ENCODE measurements at regions not wholly inside any gene's neighbourhood (a gene's known extent, or its start where the extent isn't known, plus 50 kb on each side); places are given as distances from the start of the nearest gene placed in this dataset.

DNA sequence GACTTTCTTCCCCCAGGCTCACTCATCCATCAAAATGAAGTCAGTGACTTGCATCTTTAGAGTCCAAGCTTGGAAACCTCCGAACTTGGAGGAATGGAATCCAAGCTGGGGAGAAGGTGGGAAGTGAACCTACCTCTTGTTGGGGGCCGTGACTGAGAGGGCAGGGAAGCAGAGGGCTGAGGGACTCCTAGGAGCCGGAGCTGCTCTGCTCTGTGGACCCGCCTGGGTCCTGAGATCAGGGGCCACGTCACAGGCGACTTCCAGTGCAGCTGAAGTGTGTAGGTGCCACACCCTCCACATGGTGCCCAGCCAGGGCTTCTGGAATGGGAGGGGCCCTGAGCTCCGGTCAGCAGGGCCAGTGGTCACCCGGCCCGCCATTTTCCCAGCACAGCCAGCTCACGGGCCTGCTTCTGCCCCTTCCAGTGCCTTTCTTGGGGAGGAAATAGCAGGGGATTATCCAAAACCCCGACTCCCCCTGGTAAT, 63.4 kb upstream of the OTOS start:
- Mint-ChIP-seq H3K4me1 (ENCODE audit: low read depth in 2 of 2) (peaks cover 18 to 27% of the 10 kb centered on the region in 2 donors), H3K36me3 (peaks cover 6% of the 10 kb centered on the region), H3K9me3 (no peaks in the 10 kb centered on the region), H3K27me3 (peaks cover 18 to 19% of the 10 kb centered on the region in 2 donors), H3K27ac (no peak overlapping the region), H3K4me3 (no peak overlapping the region)
- ATAC-seq (no peak), DNase-seq (ENCODE audit: low spot score) (peak; percentile 45)

DNA sequence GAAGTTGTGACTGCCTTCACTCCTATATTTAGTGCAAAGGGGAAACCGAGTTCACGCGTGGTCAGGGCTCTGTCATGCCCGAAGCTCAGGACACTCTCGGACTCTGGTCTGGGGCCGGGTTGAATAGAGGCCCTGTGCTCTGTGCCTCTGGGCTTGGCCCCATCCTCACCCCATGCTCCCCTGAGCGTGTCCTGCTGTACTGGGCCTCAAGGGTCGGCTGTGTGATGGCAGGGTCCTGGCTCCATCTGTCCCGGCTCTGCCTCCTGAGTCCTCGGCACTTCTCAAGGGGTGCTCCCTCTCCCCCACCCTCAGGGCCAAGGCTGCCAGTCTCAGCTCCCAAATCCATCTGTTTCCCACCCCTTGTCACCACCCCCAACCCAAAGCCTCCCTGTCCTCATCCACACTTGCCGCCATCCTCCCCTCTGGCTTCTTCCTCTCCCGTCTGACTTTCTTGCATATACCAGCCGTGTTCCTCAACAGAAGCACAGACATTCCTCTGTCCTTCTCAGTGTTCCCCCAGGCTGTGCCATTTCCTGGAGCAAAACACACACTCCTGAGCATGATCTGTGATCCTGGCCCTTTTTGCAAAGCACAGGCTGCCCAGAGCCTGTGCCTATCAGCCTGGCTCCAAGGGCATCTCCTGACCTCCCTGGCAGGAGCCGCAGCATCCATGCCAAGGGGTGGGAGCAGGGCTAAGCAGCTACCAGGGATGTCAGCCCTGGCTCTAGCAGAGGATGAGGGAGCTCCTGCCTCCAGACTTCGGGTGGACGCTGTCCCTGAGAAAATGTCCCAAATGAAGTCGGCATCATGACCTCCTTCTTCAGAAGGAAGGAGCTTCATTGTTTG, 64.2 kb upstream of the OTOS start:
- Mint-ChIP-seq H3K4me3 (no peak overlapping the region), H3K4me1 (ENCODE audit: low read depth in 2 of 2) (peaks cover 18 to 25% of the 10 kb centered on the region in 2 donors), H3K27ac (peak overlapping the region in 1 of 2 donors; percentile 40), H3K9me3 (no peaks in the 10 kb centered on the region), H3K36me3 (peaks cover 6% of the 10 kb centered on the region), H3K27me3 (peaks cover 18 to 19% of the 10 kb centered on the region in 2 donors)
- DNase-seq (ENCODE audit: low spot score): no peak
- ATAC-seq: no peak

DNA sequence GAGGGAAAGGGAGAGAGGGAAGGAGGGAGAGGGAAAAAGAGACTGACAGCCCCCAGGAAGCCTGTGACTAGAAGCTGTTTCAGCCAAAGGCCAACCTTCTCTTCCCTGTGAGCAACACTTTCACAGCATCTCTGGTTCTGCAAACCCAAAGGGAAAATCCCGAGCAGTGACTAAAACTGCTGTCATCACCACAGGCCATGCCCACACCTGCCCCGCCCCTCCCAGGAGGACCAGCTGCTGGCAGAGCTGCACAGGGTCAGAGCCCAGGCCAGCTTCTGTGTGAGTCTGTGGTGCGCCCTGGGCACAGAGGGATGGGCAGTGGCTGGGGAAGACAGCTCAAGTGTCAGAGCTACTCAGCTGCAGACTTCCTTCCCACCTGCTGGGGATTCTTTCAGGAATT, 64.9 kb upstream of the OTOS start:
- ATAC-seq: peak; percentile 77 to 85
- DNase-seq (ENCODE audit: low spot score): no peak
- H3K4me1 Mint-ChIP-seq (ENCODE audit: low read depth in 2 of 2): peaks cover 14 to 19% of the 10 kb centered on the region in 2 donors
- H3K4me3 Mint-ChIP-seq: no peak overlapping the region
- peaks cover 6% of the 10 kb centered on the region for H3K36me3 Mint-ChIP-seq
- peaks cover 18 to 19% of the 10 kb centered on the region in 2 donors for H3K27me3 Mint-ChIP-seq
- H3K27ac Mint-ChIP-seq: peak overlapping the region in 1 of 2 donors; percentile 40
- no peaks in the 10 kb centered on the region for H3K9me3 Mint-ChIP-seq

DNA sequence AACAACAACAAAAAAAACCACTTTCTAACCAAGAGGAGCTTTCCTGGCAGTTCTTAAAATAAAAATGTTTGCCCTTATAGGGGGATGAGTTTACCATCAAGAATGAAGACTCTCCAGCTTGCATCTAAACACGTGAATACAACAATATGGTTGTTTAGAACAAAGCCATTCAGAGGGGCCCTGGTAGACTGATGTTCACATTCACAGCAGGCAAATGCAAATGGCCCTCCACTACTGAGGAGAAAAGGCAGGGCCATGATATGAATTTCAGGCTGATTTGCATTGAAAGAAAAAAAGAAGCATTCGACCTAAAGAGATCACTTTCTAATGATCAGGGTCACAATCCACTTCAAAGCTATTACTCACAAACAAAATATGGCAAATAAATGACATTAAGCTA, 65.3 kb upstream of the OTOS start:
- no peak overlapping the region for H3K4me3 Mint-ChIP-seq

DNA sequence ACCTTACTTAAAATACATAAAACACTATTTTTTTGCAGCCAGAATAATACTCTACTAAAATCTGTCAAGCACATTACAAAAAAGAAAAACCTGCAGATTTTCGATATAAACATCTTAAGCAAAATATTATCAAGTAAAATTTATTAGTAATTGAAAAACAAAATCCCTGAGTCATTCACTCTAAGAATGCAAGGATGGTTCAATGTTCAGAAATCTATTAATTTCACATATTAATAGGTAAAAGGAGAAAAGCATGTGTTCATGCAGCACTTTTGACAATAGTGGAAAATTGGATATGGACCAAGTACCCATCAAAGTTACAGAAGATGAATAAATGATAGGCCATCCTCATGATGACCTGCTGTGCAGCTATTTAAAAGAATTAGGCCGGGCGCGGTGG, 66.2 kb upstream of the OTOS start:
- DNase-seq (ENCODE audit: low spot score) (no peak), ATAC-seq (no peak)
- Mint-ChIP-seq H3K4me1 (ENCODE audit: low read depth in 2 of 2) (peaks cover 3 to 8% of the 10 kb centered on the region in 2 donors), H3K27me3 (peaks cover 8 to 13% of the 10 kb centered on the region in 2 donors), H3K4me3 (no peak overlapping the region), H3K36me3 (peaks cover 6% of the 10 kb centered on the region), H3K27ac (no peak overlapping the region), H3K9me3 (no peaks in the 10 kb centered on the region)

More for the DNA sequence above, 65.3 kb upstream of the OTOS start:
- peaks cover 6% of the 10 kb centered on the region for H3K36me3 Mint-ChIP-seq
- peaks cover 10 to 15% of the 10 kb centered on the region in 2 donors for H3K4me1 Mint-ChIP-seq (ENCODE audit: low read depth in 2 of 2)
- peaks cover 17 to 19% of the 10 kb centered on the region in 2 donors for H3K27me3 Mint-ChIP-seq
- no peaks in the 10 kb centered on the region for H3K9me3 Mint-ChIP-seq
- DNase-seq (ENCODE audit: low spot score) (no peak), ATAC-seq (no peak)
- H3K27ac Mint-ChIP-seq: no peak overlapping the region

DNA sequence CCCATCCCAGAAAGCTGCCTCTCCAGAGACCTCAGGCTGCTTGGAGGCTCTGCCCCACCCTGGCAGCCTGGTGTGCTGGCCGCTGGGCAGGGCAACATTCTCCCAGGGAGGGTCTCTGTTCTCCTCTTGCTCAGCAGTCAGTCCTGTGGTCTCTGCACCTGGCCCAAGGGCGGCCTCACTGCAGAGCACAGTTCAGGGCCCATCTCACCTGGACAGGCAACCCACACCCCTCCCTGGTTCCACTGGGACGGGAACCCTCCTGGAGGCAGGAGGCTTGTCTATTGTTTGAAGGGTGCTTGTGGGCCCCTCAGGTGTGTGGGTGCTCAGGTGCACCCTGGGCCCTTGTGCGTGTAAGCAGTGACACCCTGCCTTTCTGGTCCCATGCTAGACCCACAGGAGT, 67.2 kb upstream of the OTOS start:
- ATAC-seq (no peak), DNase-seq (ENCODE audit: low spot score) (no peak)
- H3K36me3 Mint-ChIP-seq: peaks cover 6% of the 10 kb centered on the region
- no peak overlapping the region for H3K27ac Mint-ChIP-seq
- no peak overlapping the region for H3K4me3 Mint-ChIP-seq
- H3K27me3 Mint-ChIP-seq: peaks cover 8 to 13% of the 10 kb centered on the region in 2 donors
- H3K4me1 Mint-ChIP-seq (ENCODE audit: low read depth in 2 of 2): peaks cover 3 to 8% of the 10 kb centered on the region in 2 donors
- no peaks in the 10 kb centered on the region for H3K9me3 Mint-ChIP-seq

DNA sequence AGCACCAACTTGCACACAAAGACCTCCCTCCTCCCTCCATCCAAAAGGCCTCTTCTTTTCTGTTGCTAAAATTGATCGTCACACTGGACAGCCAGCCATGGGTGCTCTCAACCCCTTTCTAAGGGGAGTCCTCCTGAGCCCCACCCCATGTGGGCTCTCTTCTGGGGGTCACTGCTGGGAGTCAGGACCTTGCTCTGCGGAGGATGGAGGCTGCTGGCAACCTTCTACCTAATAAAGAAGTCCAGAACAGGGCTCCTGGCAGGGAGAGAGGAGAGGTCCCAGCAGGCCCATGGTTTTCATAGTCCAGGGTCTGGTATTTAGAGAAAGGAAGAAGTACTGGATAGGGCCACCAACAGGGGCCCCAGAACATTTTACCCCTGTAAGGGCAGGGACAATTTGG, 67.6 kb upstream of the OTOS start:
- H3K4me3 Mint-ChIP-seq: no peak overlapping the region
- DNase-seq (ENCODE audit: low spot score): no peak
- H3K36me3 Mint-ChIP-seq: peaks cover 6% of the 10 kb centered on the region
- ATAC-seq: no peak
- H3K27me3 Mint-ChIP-seq: peaks cover 8 to 10% of the 10 kb centered on the region in 2 donors
- H3K9me3 Mint-ChIP-seq: no peaks in the 10 kb centered on the region
- no peak overlapping the region for H3K27ac Mint-ChIP-seq
- H3K4me1 Mint-ChIP-seq (ENCODE audit: low read depth in 2 of 2): peaks cover 3 to 8% of the 10 kb centered on the region in 2 donors

DNA sequence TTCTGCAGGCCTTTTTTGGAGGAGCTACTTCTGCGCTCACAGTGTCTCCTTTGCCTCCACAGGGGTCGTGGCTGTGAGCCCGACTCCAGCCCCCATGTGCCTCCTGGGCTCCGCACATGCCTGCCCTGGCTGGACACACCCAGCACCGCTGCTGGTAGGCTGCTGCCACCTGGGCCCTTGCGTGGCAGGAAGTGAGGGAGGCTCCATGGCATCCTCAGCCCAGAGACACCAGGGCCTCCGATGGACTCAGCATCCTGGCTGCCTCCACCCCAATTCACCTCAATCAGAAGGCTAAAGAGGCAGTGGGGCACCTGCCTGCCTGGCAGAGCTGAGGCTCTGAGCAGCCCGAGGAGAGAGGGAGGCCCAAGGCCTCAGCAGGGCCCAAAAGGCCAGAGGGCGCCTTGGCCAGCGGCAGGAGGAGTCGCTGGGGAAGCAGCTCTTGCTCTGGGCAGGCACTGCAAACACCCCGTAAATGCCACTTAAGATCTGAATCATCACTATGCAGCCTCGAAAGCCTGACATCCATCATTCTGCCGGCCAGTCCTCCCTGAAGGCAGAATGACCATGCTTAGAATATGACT, 68.3 kb upstream of the OTOS start:
- ATAC-seq (no peak), DNase-seq (ENCODE audit: low spot score) (no peak)
- Mint-ChIP-seq H3K36me3 (peaks cover 6% of the 10 kb centered on the region), H3K9me3 (no peaks in the 10 kb centered on the region), H3K27me3 (peaks cover 7 to 8% of the 10 kb centered on the region in 2 donors), H3K4me3 (no peak overlapping the region), H3K4me1 (ENCODE audit: low read depth in 2 of 2) (peaks cover 3 to 6% of the 10 kb centered on the region in 2 donors), H3K27ac (no peak overlapping the region)

DNA sequence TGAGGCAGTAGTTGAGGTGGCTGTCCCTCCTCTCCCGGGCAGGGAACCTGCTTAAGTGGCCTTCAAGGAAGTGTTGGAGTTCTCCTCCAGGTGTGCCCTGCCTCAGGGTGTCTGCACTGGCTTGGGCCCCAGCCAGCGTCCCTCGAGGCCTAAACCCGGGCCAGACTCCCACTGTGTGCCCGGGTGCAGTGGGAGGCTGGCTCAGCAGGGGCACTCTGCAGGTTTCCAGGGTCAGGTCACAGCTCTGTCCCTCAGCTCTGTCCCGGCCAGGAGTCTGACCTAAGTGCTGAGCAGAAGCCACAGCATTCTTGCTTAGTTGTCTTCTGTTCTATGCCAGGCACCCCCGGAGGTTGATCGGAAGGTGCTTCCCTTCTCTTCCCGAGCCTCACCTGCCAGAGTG, 69.0 kb upstream of the OTOS start:
- H3K9me3 Mint-ChIP-seq: no peaks in the 10 kb centered on the region
- ATAC-seq (no peak), DNase-seq (ENCODE audit: low spot score) (no peak)
- H3K27ac Mint-ChIP-seq: no peak overlapping the region
- no peak overlapping the region for H3K4me3 Mint-ChIP-seq
- H3K36me3 Mint-ChIP-seq: peaks cover 6% of the 10 kb centered on the region
- H3K27me3 Mint-ChIP-seq: peaks cover 6 to 7% of the 10 kb centered on the region in 2 donors
- peaks cover 3 to 6% of the 10 kb centered on the region in 2 donors for H3K4me1 Mint-ChIP-seq (ENCODE audit: low read depth in 2 of 2)

DNA sequence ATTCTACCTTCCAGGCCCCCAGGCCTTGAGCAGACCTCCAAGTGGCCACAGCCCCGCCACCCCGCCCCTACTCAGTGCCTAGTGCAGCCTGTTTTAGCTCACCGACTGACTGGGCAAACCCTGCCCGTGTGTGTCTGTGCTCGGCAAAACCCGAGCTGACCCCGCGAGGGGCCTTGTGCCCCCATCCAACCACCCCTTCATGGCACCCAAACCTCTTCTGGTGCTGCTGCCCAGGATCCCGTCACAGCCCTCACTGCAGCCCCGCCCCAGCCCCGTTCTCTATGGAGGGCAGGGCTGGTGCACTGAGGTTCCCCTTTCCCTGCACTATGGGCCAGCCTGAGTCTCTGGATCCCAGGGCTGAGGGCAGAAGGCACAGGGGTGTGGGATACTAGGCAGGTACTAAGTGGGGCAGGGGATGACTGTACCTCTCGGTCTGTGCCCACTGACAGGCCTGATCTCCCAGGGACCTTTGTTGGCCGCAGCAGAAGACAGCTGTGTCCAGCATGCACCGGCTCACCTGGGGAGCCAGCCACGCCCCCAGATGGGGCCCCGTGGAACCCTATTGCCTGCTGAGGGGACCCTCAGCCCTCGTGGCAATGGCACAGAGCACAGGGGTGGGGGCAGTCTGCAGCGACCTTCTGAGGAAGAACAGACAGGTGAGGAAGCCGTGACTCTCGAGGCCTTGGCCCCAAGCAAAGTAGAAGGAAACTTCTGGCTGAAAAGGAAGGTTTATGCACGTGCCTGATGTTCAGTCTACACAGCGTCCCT, 69.9 kb upstream of the OTOS start:
- Mint-ChIP-seq H3K27me3 (no peaks in the 10 kb centered on the region), H3K9me3 (no peaks in the 10 kb centered on the region), H3K36me3 (peaks cover 6% of the 10 kb centered on the region), H3K27ac (no peak overlapping the region), H3K4me1 (ENCODE audit: low read depth in 2 of 2) (no peaks in the 10 kb centered on the region), H3K4me3 (no peak overlapping the region)
- no peak for DNase-seq (ENCODE audit: low spot score)
- ATAC-seq: no peak

DNA sequence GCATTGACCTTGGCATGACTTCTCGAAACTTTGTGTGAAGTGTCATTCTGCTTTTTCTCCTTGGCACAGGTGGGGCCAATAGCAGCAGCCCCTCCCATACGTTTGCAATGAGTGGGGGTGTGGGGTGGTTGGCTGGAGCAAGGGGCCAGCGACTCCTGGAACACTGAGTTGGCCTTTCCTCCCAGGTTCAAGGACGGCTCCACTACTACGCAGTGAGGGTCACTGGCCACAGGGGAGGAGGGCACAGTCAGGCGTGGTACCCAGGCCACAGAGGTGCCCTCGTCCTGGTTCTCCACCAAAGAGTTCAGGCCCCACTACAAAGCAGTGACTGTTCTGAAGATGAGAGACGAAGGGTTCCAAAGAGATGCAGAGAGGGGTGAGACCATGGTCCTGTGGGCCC, 70.6 kb upstream of the OTOS start:
- no peaks in the 10 kb centered on the region for H3K9me3 Mint-ChIP-seq
- no peak overlapping the region for H3K4me3 Mint-ChIP-seq
- DNase-seq (ENCODE audit: low spot score): no peak
- ATAC-seq: no peak
- peaks cover 2% of the 10 kb centered on the region for H3K36me3 Mint-ChIP-seq
- no peaks in the 10 kb centered on the region for H3K4me1 Mint-ChIP-seq (ENCODE audit: low read depth in 2 of 2)
- no peak overlapping the region for H3K27ac Mint-ChIP-seq
- H3K27me3 Mint-ChIP-seq: no peaks in the 10 kb centered on the region

DNA sequence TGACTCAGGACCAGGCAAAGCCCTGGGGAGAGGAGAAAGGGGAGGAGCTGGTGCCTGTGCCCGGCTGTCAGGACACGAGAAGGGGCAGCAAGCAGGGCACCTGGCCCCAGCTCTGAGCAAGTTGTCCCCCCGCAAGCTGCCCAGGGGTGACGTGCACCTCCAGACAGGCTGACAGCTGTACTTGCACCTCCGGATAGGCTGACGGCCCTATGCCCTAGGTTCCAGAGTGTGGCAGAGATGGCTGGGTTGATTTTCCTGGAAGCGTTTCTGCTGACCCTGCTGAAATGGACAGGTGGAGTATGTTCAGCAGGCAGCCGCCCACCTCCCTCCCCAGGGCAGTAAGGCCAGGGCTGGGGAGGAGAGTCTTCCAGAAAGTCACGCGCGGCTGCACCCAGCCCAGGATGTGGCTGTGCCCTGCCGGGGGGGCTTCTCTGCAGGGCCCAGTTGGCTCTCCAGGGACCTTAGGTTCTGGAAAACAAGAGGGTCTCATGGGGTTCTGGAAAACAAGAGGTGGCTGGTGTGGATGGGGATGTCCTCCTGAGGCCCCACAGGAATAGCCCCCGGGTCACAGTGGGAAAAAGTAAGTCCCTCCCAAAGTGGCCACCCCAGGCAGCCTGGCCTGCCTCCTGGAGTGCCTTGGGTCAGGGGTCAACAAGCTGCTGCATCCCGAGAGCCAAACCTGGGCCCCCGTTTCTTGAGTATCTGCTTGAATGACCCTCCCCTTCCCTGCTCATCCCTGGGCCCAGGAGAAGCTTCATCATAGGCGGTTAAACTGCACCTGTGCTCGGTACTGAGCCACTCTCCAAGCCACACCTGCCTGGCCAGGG, 71.4 kb upstream of the OTOS start:
- no peaks in the 10 kb centered on the region for H3K9me3 Mint-ChIP-seq
- H3K36me3 Mint-ChIP-seq: no peaks in the 10 kb centered on the region
- ATAC-seq (no peak), DNase-seq (ENCODE audit: low spot score) (no peak)
- H3K27ac Mint-ChIP-seq: no peak overlapping the region
- H3K27me3 Mint-ChIP-seq: no peaks in the 10 kb centered on the region
- H3K4me3 Mint-ChIP-seq: no peak overlapping the region
- H3K4me1 Mint-ChIP-seq (ENCODE audit: low read depth in 2 of 2): no peaks in the 10 kb centered on the region
